ENCODE measurements at regions not wholly inside any gene's neighbourhood (a gene's known extent, or its start where the extent isn't known, plus 50 kb on each side); places are given as distances from the start of the nearest gene placed in this dataset.

DNA sequence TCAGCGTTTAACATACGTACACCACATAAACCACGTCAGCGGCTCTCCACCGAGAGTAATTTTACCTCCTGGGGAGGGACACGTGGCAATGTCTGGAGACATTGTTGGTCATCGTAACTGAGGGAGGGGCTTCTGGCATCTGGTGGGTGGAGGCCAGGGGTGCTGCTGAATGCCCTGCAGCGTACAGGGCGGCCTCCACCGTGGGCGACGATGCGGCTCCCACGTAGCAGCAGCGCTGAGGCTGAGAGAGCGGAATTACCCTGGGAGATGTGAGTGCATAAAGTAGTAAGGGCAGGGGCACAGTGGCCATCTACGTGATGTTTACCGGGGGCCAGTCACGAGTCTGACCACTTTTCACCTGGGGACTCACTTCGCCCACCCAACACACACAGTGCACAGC lies 212.4 kb downstream of the RBFOX3 start:
- Histone ChIP-seq H4K20me1 (ENCODE audit: control insufficient read depth, extremely low read depth, insufficient read depth, low read length) (peaks cover 3% of the 10 kb centered on the region), H3K4me2 (ENCODE audit: control insufficient read depth, extremely low read depth, insufficient read depth, low read depth, low read length) (no peak overlapping the region), H3K27me3 (ENCODE audit: control insufficient read depth, extremely low read depth, insufficient read depth, low read length) (peaks cover 61% of the 10 kb centered on the region), H3K27ac (ENCODE audit: control insufficient read depth, insufficient read depth, low read length) (no peak overlapping the region), H3K36me3 (ENCODE audit: control insufficient read depth in 2 of 2, extremely low read depth in 1 of 2, insufficient read depth in 2 of 2, low read length in 2 of 2) (no peaks in the 10 kb centered on the region), H3K79me2 (ENCODE audit: control insufficient read depth, insufficient read depth, low read length) (no peaks in the 10 kb centered on the region), H3K9me1 (ENCODE audit: control insufficient read depth, extremely low read depth, insufficient read depth, low read length) (no peaks in the 10 kb centered on the region), H2AFZ (ENCODE audit: control insufficient read depth, low read length) (no peak overlapping the region), H3K4me3 (ENCODE audit: control insufficient read depth in 2 of 3, extremely low read depth in 1 of 3, insufficient read depth in 2 of 3, low read depth in 1 of 3, low read length in 3 of 3) (no peak overlapping the region), H3K4me1 (ENCODE audit: control insufficient read depth, extremely low read depth, insufficient read depth, low read length) (peaks cover 4% of the 10 kb centered on the region), H3K9me3 (ENCODE audit: control insufficient read depth, low read depth, low read length) (no peaks in the 10 kb centered on the region), H3K9ac (ENCODE audit: control insufficient read depth, extremely low read depth, insufficient read depth, low read length) (no peak overlapping the region)
- dilution Hi-C loops (cut with MboI; ENCODE audit: extremely low pct_ligation_motif_present, low sequenced_read_pairs) = loop anchor here (25.0 kb wide), 1 partner anchor 361 kb away; no protein-coding TSS in a partner anchor
- TF ChIP-seq, protein P1, sequence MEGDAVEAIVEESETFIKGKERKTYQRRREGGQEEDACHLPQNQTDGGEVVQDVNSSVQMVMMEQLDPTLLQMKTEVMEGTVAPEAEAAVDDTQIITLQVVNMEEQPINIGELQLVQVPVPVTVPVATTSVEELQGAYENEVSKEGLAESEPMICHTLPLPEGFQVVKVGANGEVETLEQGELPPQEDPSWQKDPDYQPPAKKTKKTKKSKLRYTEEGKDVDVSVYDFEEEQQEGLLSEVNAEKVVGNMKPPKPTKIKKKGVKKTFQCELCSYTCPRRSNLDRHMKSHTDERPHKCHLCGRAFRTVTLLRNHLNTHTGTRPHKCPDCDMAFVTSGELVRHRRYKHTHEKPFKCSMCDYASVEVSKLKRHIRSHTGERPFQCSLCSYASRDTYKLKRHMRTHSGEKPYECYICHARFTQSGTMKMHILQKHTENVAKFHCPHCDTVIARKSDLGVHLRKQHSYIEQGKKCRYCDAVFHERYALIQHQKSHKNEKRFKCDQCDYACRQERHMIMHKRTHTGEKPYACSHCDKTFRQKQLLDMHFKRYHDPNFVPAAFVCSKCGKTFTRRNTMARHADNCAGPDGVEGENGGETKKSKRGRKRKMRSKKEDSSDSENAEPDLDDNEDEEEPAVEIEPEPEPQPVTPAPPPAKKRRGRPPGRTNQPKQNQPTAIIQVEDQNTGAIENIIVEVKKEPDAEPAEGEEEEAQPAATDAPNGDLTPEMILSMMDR (optimal IDR thresholded peaks at IDR 0.05 in 1 of 3, IDR thresholded peaks at IDR 0.05 in 1 of 3, conservative IDR thresholded peaks at IDR 0.05 in 1 of 3; ENCODE audit: extremely low read depth in 1 of 3, insufficient read depth in 2 of 3, low read length in 3 of 3) = no peak
- TF ChIP-seq EZH2 (IDR thresholded peaks at IDR 0.05; ENCODE audit: low read length) = no peak
- no peak for FAIRE-seq
- DNase-seq (ENCODE audit: low read depth, low spot score) = no peak

GRCh38 chr17:79396696-79397095 lies 214.2 kb downstream of the RBFOX3 start:
- no peaks in the 10 kb centered on the region for H3K9me1 ChIP-seq (ENCODE audit: control insufficient read depth, extremely low read depth, insufficient read depth, low read length)
- H3K4me3 ChIP-seq (ENCODE audit: control insufficient read depth in 2 of 3, extremely low read depth in 1 of 3, insufficient read depth in 2 of 3, low read depth in 1 of 3, low read length in 3 of 3) = no peak overlapping the region
- DNase-seq (ENCODE audit: low read depth, low spot score) = no peak
- no peak overlapping the region for H3K9ac ChIP-seq (ENCODE audit: control insufficient read depth, extremely low read depth, insufficient read depth, low read length)
- H3K4me1 ChIP-seq (ENCODE audit: control insufficient read depth, extremely low read depth, insufficient read depth, low read length) = peaks cover 4% of the 10 kb centered on the region
- no peaks in the 10 kb centered on the region for H3K9me3 ChIP-seq (ENCODE audit: control insufficient read depth, low read depth, low read length)
- peaks cover 3% of the 10 kb centered on the region for H4K20me1 ChIP-seq (ENCODE audit: control insufficient read depth, extremely low read depth, insufficient read depth, low read length)
- FAIRE-seq = no peak
- no peak overlapping the region for H3K27ac ChIP-seq (ENCODE audit: control insufficient read depth, insufficient read depth, low read length)
- dilution Hi-C loops (cut with MboI; ENCODE audit: extremely low pct_ligation_motif_present, low sequenced_read_pairs) = loop anchor here (25.0 kb wide), 1 partner anchor 359 kb away; no protein-coding TSS in a partner anchor
- no peaks in the 10 kb centered on the region for H3K79me2 ChIP-seq (ENCODE audit: control insufficient read depth, insufficient read depth, low read length)
- H3K4me2 ChIP-seq (ENCODE audit: control insufficient read depth, extremely low read depth, insufficient read depth, low read depth, low read length) = no peak overlapping the region
- TF ChIP-seq, protein P1 (optimal IDR thresholded peaks at IDR 0.05 in 1 of 3, IDR thresholded peaks at IDR 0.05 in 1 of 3, conservative IDR thresholded peaks at IDR 0.05 in 1 of 3; ENCODE audit: extremely low read depth in 1 of 3, insufficient read depth in 2 of 3, low read length in 3 of 3) = no peak
- no peak for TF ChIP-seq EZH2 (IDR thresholded peaks at IDR 0.05; ENCODE audit: low read length)
- no peak overlapping the region for H2AFZ ChIP-seq (ENCODE audit: control insufficient read depth, low read length)
- H3K27me3 ChIP-seq (ENCODE audit: control insufficient read depth, extremely low read depth, insufficient read depth, low read length) = peaks cover 61% of the 10 kb centered on the region
- no peaks in the 10 kb centered on the region for H3K36me3 ChIP-seq (ENCODE audit: control insufficient read depth in 2 of 2, extremely low read depth in 1 of 2, insufficient read depth in 2 of 2, low read length in 2 of 2)

Data from keratinocyte (primary cell).